Pancreas (tissue), 10 donors: ENCODE measurements at regions not wholly inside any gene's neighbourhood (a gene's known extent, or its start where the extent isn't known, plus 50 kb on each side); places are given as distances from the start of the nearest gene placed in this dataset.

Experiments
- ATAC-seq, 4 donors: fragments of 200-7000 bp; cut with Tn5 transposase; one replicate each; pipeline versions ENCODE4 v1.8.0 to v1.9.1; 2020; ENCODE audit warnings: mild to moderate bottlenecking in 4 of 4, moderate library complexity in 4 of 4
- DNase-seq, 6 donors: peaks; one replicate each; pipeline ENCODE4 v3.0.0-alpha.2; 2020
- FAIRE-seq: peaks from 2 replicates; lab custom pipeline; 2012; peaks lifted over from hg19 to GRCh38; lab: Jason Lieb, UNC
- H3K27ac ChIP-seq, 4 donors: fragments of 200-600 bp; sonication (generic); 1 replicate in 3 of 4; 2 replicates in 1 of 4; pipeline versions ENCODE4 v1.5.0 to v1.8.0; 2020
- H3K27me3 ChIP-seq, 4 donors: fragments of 200-600 bp; one replicate each; pipeline ENCODE4 v1.8.0; 2021
- H3K36me3 ChIP-seq, 3 donors: fragments of 200-600 bp; sonication (generic) in 1 of 3; one replicate each; pipeline versions ENCODE4 v1.5.0 to v1.8.0; 2020 to 2021
- H3K4me1 ChIP-seq, 3 donors: fragments of 200-600 bp; one replicate each; pipeline ENCODE4 v1.8.0; 2021
- H3K4me3 ChIP-seq, 4 donors: fragments of 200-600 bp; sonication (generic) in 2 of 4; one replicate each; pipeline versions ENCODE4 v1.5.0 to v1.8.0; 2020 to 2021
- H3K9me3 ChIP-seq, 4 donors: fragments of 200-600 bp; one replicate each; pipeline ENCODE4 v1.8.0; 2021
- CTCF ChIP-seq, 4 donors: fragments of 200-600 bp; sonication (generic) in 3 of 4; IDR thresholded peaks; one replicate each; pipeline versions ENCODE4 v1.5.0 to v1.8.0; 2021; ENCODE audit warnings: antibody characterized with exemption in 4 of 4
- WGBS, 2 donors: extraction: QIAGEN DNeasy Blood & Tissue Kit; methylation state at CpG; one replicate each; pipeline ENCODE4 v1.1.7; 2013; 5-methylcytosine and 5-hydroxymethylcytosine counted together
- intact Hi-C, 3 donors: fragments of 100-400 bp; cut with DNase I; formaldehyde crosslinking; loops; one replicate each; pipeline versions ENCODE4 v1.11.1 to v1.14.2; 2022
- donor health status: healthy with polysubstance abuse.
- donor health status: DM: no; HTN: no; CAD: no; lungs with moderate emphysema.
- donor health status: DM: no; HTN: no; CAD: no.
- donor health status: control.
- donor health status: control.
- donor health status: Bipolar disorder and iron deficiency.
- donor health status: DM: yes; HTN: yes; CAD: no.
- donor health status: DM: no; HTN: no; CAD: no.
- donor health status: DM: no; HTN: no; CAD: no.
- donor health status: DM: yes; HTN: yes; CAD: no.

GRCh38 chrX:82292803-82293202 is 1090.9 kb downstream of the SH3BGRL start:
- no peak for TF ChIP-seq CTCF (IDR thresholded peaks at IDR 0.05)
- FAIRE-seq, result no peak
- no peaks in the 10 kb centered on the region for H3K4me1 ChIP-seq
- H3K36me3 ChIP-seq, result no peaks in the 10 kb centered on the region
- 59 to 65% methylated on average over 2 of the region's 2 CpGs for WGBS, 2 donors
- no peak overlapping the region for H3K27ac ChIP-seq
- intact Hi-C loops, result no loop called here
- no peak overlapping the region for H3K4me3 ChIP-seq
- no peaks in the 10 kb centered on the region for H3K27me3 ChIP-seq
- no peak for ATAC-seq
- no peak for DNase-seq
- H3K9me3 ChIP-seq, result no peaks in the 10 kb centered on the region

- DNase-seq, result no peak
- FAIRE-seq, result no peak
- peak in 2 of 4 donors; percentile 59 to 64 for ATAC-seq
Observed at GRCh38 chrX:82320569-82320968, 1118.7 kb downstream of the SH3BGRL start.

GRCh38 chrX:82333575-82333974 is 1131.7 kb downstream of the SH3BGRL start:
- H3K27ac ChIP-seq, result no peak overlapping the region
- FAIRE-seq (no peak), DNase-seq (no peak), ATAC-seq (peak; percentile 43 to 93 (median 62))
- H3K4me1 ChIP-seq, result peaks cover 0 to 4% (median 0%) of the 10 kb centered on the region in 3 donors
- H3K27me3 ChIP-seq, result no peaks in the 10 kb centered on the region
- TF ChIP-seq CTCF (IDR thresholded peaks at IDR 0.05), result no peak
- no peaks in the 10 kb centered on the region for H3K36me3 ChIP-seq
- no peaks in the 10 kb centered on the region for H3K9me3 ChIP-seq
- H3K4me3 ChIP-seq, result no peak overlapping the region
- intact Hi-C loops, result no loop called here
- 18 to 28% methylated on average over 1 of the region's 1 CpG for WGBS, 2 donors

More at GRCh38 chrX:82320569-82320968, 1118.7 kb downstream of the SH3BGRL start:
- Histone ChIP-seq H3K27ac (no peak overlapping the region), H3K4me3 (no peak overlapping the region), H3K36me3 (no peaks in the 10 kb centered on the region), H3K9me3 (no peaks in the 10 kb centered on the region), H3K4me1 (no peaks in the 10 kb centered on the region), H3K27me3 (no peaks in the 10 kb centered on the region)
- intact Hi-C loops, result no loop called here
- 21 to 68% methylated on average over 1 of the region's 1 CpG for WGBS, 2 donors
- no peak for TF ChIP-seq CTCF (IDR thresholded peaks at IDR 0.05)

GRCh38 chrX:82335772-82336171 is 1133.9 kb downstream of the SH3BGRL start:
- WGBS, 2 donors, result 14 to 29% methylated on average over 1 of the region's 1 CpG
- no peak overlapping the region for H3K27ac ChIP-seq
- peaks cover 0 to 4% (median 0%) of the 10 kb centered on the region in 3 donors for H3K4me1 ChIP-seq
- H3K9me3 ChIP-seq, result no peaks in the 10 kb centered on the region
- FAIRE-seq (peak; percentile 9), ATAC-seq (peak in 1 of 4 donors; percentile 75), DNase-seq (no peak)
- no peak for TF ChIP-seq CTCF (IDR thresholded peaks at IDR 0.05)
- H3K36me3 ChIP-seq, result no peaks in the 10 kb centered on the region
- intact Hi-C loops, result no loop called here
- peaks cover 0 to 6% (median 0%) of the 10 kb centered on the region in 4 donors for H3K27me3 ChIP-seq
- H3K4me3 ChIP-seq, result no peak overlapping the region

GRCh38 chrX:82342531-82342930 is 1140.6 kb downstream of the SH3BGRL start:
- Histone ChIP-seq H3K9me3 (no peaks in the 10 kb centered on the region), H3K36me3 (no peaks in the 10 kb centered on the region), H3K27me3 (peaks cover 0 to 6% (median 0%) of the 10 kb centered on the region in 4 donors), H3K4me3 (no peak overlapping the region), H3K27ac (no peak overlapping the region), H3K4me1 (no peaks in the 10 kb centered on the region)
- FAIRE-seq (no peak), ATAC-seq (no peak), DNase-seq (no peak)
- WGBS, 2 donors, result 39 to 54% methylated on average over 3 of the region's 3 CpGs
- intact Hi-C loops, result no loop called here
- TF ChIP-seq CTCF (IDR thresholded peaks at IDR 0.05), result no peak
